ENCODE measurements at regions not wholly inside any gene's neighbourhood (a gene's known extent, or its start where the extent isn't known, plus 50 kb on each side); places are given as distances from the start of the nearest gene placed in this dataset.

DNA sequence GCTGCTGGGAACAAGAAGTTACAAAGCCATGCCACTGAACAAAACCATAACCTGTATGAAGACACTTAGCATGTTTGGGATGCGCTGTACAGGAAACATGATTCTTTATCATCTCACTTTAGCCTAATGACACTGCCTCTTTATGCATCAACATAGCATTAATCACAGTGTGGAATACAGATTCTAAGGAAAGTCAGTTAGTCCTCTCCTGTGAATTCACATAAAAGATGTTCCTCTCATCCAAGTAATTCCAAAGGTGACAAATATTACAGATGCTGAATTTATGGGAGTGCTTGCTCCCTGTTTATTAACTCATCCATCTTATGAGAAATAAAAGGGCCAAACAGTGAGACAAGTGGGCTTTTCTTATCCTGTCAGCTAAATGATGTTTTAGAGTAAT lies 1677.7 kb downstream of the EFNA5 start:
- H3K9me3 Mint-ChIP-seq (ENCODE audit: unreplicated experiment), result peaks cover 4% of the 10 kb centered on the region
- DNase-seq (ENCODE audit: low read depth) (no peak), FAIRE-seq (no peak)
- Histone ChIP-seq H2AFZ (ENCODE audit: low read depth, low read length) (no peak overlapping the region), H3K9me3 (ENCODE audit: insufficient read depth, low read depth, low read length) (no peaks in the 10 kb centered on the region), H3K4me2 (ENCODE audit: low read length) (no peak overlapping the region), H3K36me3 (ENCODE audit: insufficient read depth, low read length) (no peaks in the 10 kb centered on the region), H3K4me3 (ENCODE audit: insufficient read depth, low read depth, low read length) (no peak overlapping the region), H4K20me1 (ENCODE audit: insufficient read depth, low read length) (no peaks in the 10 kb centered on the region), H3K27me3 (ENCODE audit: insufficient read depth, low read length) (no peaks in the 10 kb centered on the region), H3K79me2 (ENCODE audit: insufficient read depth, low read length) (no peaks in the 10 kb centered on the region), H3K27ac (ENCODE audit: low read depth, low read length) (no peak overlapping the region), H3K9ac (ENCODE audit: low read length) (no peak overlapping the region), H3K4me1 (ENCODE audit: insufficient read depth, low read length) (no peaks in the 10 kb centered on the region)
- TF ChIP-seq, protein P1, sequence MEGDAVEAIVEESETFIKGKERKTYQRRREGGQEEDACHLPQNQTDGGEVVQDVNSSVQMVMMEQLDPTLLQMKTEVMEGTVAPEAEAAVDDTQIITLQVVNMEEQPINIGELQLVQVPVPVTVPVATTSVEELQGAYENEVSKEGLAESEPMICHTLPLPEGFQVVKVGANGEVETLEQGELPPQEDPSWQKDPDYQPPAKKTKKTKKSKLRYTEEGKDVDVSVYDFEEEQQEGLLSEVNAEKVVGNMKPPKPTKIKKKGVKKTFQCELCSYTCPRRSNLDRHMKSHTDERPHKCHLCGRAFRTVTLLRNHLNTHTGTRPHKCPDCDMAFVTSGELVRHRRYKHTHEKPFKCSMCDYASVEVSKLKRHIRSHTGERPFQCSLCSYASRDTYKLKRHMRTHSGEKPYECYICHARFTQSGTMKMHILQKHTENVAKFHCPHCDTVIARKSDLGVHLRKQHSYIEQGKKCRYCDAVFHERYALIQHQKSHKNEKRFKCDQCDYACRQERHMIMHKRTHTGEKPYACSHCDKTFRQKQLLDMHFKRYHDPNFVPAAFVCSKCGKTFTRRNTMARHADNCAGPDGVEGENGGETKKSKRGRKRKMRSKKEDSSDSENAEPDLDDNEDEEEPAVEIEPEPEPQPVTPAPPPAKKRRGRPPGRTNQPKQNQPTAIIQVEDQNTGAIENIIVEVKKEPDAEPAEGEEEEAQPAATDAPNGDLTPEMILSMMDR (IDR thresholded peaks at IDR 0.05; ENCODE audit: insufficient read depth, low read depth, low read length), result no peak
- no peak for TF ChIP-seq EZH2 (IDR thresholded peaks at IDR 0.05; ENCODE audit: insufficient read depth, low read length)
- no peak overlapping the region for H3K27ac Mint-ChIP-seq (ENCODE audit: unreplicated experiment)
- H3K27me3 Mint-ChIP-seq (ENCODE audit: low read depth, unreplicated experiment), result no peaks in the 10 kb centered on the region
- H3K4me3 Mint-ChIP-seq (ENCODE audit: unreplicated experiment), result no peak overlapping the region
- no peaks in the 10 kb centered on the region for H3K36me3 Mint-ChIP-seq (ENCODE audit: low read depth, unreplicated experiment)
- no peaks in the 10 kb centered on the region for H3K4me1 Mint-ChIP-seq (ENCODE audit: low read depth, unreplicated experiment)

DNA sequence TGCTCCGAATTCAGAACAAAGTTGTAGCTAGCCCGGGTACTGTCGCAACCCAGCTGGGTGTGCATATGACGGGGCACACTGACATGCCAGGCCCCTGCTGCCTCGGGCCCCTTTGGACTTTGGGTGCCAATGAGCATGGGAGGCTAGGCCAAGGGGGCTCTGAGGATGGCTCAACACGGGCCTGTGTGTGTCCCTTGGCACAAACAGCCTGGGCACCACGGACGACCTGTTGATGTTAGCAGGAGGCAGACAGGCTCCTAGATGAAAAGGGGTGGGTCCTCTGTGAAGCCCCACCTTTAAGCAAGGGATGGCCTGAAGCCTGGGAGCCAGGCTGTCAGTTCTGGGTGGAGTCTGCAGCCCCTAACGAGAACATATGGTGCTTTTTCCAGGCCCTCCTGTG lies 1688.2 kb downstream of the EFNA5 start:
- Histone ChIP-seq H4K20me1 (ENCODE audit: insufficient read depth, low read length) (no peaks in the 10 kb centered on the region), H3K9me3 (ENCODE audit: insufficient read depth, low read depth, low read length) (no peaks in the 10 kb centered on the region)

DNA sequence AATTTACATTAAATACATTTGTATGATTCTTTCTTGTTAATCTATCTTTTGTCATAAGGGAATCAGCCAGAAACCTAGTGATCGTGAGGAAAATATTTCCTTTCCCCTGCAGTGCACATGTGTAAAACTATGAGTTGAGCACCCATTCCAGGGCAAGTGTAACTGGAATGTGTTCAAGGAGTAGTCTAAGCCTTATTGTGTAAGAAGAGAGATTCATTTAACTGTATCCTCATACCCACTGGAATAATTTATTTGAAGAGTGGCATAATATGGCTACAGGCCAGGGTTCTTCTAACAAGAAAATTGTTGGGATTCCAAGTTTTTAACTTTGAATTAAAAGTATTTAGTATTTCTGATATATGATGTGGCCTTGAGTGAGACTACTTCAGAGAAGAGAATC lies 1692.7 kb downstream of the EFNA5 start:
- Histone ChIP-seq H3K9ac (ENCODE audit: low read length) (no peak overlapping the region), H3K27me3 (ENCODE audit: insufficient read depth, low read length) (no peaks in the 10 kb centered on the region), H3K4me3 (ENCODE audit: insufficient read depth, low read depth, low read length) (no peak overlapping the region), H3K4me1 (ENCODE audit: insufficient read depth, low read length) (no peaks in the 10 kb centered on the region), H3K9me3 (ENCODE audit: insufficient read depth, low read depth, low read length) (no peaks in the 10 kb centered on the region), H2AFZ (ENCODE audit: low read depth, low read length) (no peak overlapping the region), H3K36me3 (ENCODE audit: insufficient read depth, low read length) (no peaks in the 10 kb centered on the region), H4K20me1 (ENCODE audit: insufficient read depth, low read length) (no peaks in the 10 kb centered on the region), H3K4me2 (ENCODE audit: low read length) (no peak overlapping the region), H3K27ac (ENCODE audit: low read depth, low read length) (no peak overlapping the region), H3K79me2 (ENCODE audit: insufficient read depth, low read length) (no peaks in the 10 kb centered on the region)
- Mint-ChIP-seq H3K27me3 (ENCODE audit: low read depth, unreplicated experiment) (no peaks in the 10 kb centered on the region), H3K4me1 (ENCODE audit: low read depth, unreplicated experiment) (no peaks in the 10 kb centered on the region), H3K36me3 (ENCODE audit: low read depth, unreplicated experiment) (no peaks in the 10 kb centered on the region), H3K4me3 (ENCODE audit: unreplicated experiment) (no peak overlapping the region), H3K9me3 (ENCODE audit: unreplicated experiment) (no peaks in the 10 kb centered on the region), H3K27ac (ENCODE audit: unreplicated experiment) (no peak overlapping the region)
- no peak for TF ChIP-seq EZH2 (IDR thresholded peaks at IDR 0.05; ENCODE audit: insufficient read depth, low read length)
- TF ChIP-seq, protein P1 (IDR thresholded peaks at IDR 0.05; ENCODE audit: insufficient read depth, low read depth, low read length), result no peak
- DNase-seq (ENCODE audit: low read depth), result no peak
- no peak for FAIRE-seq

More for the DNA sequence above, 1688.2 kb downstream of the EFNA5 start:
- Histone ChIP-seq H3K27me3 (ENCODE audit: insufficient read depth, low read length) (no peaks in the 10 kb centered on the region), H3K79me2 (ENCODE audit: insufficient read depth, low read length) (no peaks in the 10 kb centered on the region), H3K4me3 (ENCODE audit: insufficient read depth, low read depth, low read length) (no peak overlapping the region), H3K9ac (ENCODE audit: low read length) (no peak overlapping the region), H3K4me2 (ENCODE audit: low read length) (no peak overlapping the region), H3K36me3 (ENCODE audit: insufficient read depth, low read length) (no peaks in the 10 kb centered on the region), H2AFZ (ENCODE audit: low read depth, low read length) (no peak overlapping the region), H3K4me1 (ENCODE audit: insufficient read depth, low read length) (no peaks in the 10 kb centered on the region), H3K27ac (ENCODE audit: low read depth, low read length) (no peak overlapping the region)
- no peak overlapping the region for H3K27ac Mint-ChIP-seq (ENCODE audit: unreplicated experiment)
- no peak overlapping the region for H3K4me3 Mint-ChIP-seq (ENCODE audit: unreplicated experiment)
- no peaks in the 10 kb centered on the region for H3K9me3 Mint-ChIP-seq (ENCODE audit: unreplicated experiment)
- FAIRE-seq (no peak), DNase-seq (ENCODE audit: low read depth) (no peak)
- no peaks in the 10 kb centered on the region for H3K27me3 Mint-ChIP-seq (ENCODE audit: low read depth, unreplicated experiment)
- H3K36me3 Mint-ChIP-seq (ENCODE audit: low read depth, unreplicated experiment), result no peaks in the 10 kb centered on the region
- TF ChIP-seq, protein P1 (IDR thresholded peaks at IDR 0.05; ENCODE audit: insufficient read depth, low read depth, low read length), result no peak
- TF ChIP-seq EZH2 (IDR thresholded peaks at IDR 0.05; ENCODE audit: insufficient read depth, low read length), result no peak
- H3K4me1 Mint-ChIP-seq (ENCODE audit: low read depth, unreplicated experiment), result no peaks in the 10 kb centered on the region

All from astrocyte (in vitro differentiated cells and primary cell).